Left ventricle myocardium inferior (tissue), 1 donor: ENCODE measurements at regions not wholly inside any gene's neighbourhood (a gene's known extent, or its start where the extent isn't known, plus 50 kb on each side); places are given as distances from the start of the nearest gene placed in this dataset.

Experiments used
- DNase-seq: peaks from one replicate; pipeline ENCODE4 v3.0.0-alpha.2; 2020
- H3K27ac ChIP-seq: fragments of 200-600 bp; replicated peaks from 2 replicates; pipeline ENCODE4 v1.8.0; 2021
- H3K27me3 ChIP-seq: fragments of 200-600 bp; 2 replicates; pipeline ENCODE4 v1.8.0; 2021; ENCODE audit warnings: low read depth
- H3K36me3 ChIP-seq: fragments of 200-600 bp; 2 replicates; pipeline ENCODE4 v1.8.0; 2021
- H3K4me1 ChIP-seq: fragments of 200-600 bp; 2 replicates; pipeline ENCODE4 v1.8.0; 2021
- H3K4me3 ChIP-seq: fragments of 200-600 bp; 2 replicates; pipeline ENCODE4 v1.8.0; 2021; ENCODE audit warnings: mild to moderate bottlenecking, moderate library complexity
- H3K9me3 ChIP-seq: fragments of 200-600 bp; replicated peaks from 2 replicates; pipeline ENCODE4 v1.8.0; 2021
- intact Hi-C: fragments of 100-400 bp; cut with micrococcal nuclease; formaldehyde crosslinking; loops from one replicate; pipeline ENCODE4 v1.11.0; 2022
- TF ChIP-seq, protein P1 (sequence below): fragments of 200-600 bp; IDR thresholded peaks from 2 replicates; pipeline ENCODE4 v1.8.0; 2021; ENCODE audit warnings: antibody characterized with exemption, mild to moderate bottlenecking, borderline replicate concordance
- donor health status: DM: no; HTN: yes; CAD: no; lungs with severe emphysema.

DNA sequence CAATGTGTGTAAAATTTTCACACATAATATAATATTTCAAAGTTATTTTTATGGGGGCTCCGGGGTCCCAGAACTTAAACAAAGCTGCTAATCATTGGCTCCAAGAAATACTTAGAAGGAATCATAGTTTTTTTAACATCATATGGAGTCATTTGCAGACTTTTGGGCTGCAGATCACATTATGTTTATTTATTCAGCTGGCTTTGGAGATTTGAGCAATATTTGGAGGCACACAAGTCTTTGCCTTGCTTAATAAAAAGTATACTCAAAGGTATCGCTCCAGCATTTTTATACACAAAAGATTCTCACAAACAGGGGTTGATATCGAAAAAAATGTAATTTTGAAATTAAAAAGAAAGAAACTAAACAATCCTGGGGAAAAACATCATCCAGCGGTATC lies 382.5 kb upstream of the TENM3 start:
- H3K27me3 ChIP-seq: no peaks in the 10 kb centered on the region
- TF ChIP-seq, protein P1, sequence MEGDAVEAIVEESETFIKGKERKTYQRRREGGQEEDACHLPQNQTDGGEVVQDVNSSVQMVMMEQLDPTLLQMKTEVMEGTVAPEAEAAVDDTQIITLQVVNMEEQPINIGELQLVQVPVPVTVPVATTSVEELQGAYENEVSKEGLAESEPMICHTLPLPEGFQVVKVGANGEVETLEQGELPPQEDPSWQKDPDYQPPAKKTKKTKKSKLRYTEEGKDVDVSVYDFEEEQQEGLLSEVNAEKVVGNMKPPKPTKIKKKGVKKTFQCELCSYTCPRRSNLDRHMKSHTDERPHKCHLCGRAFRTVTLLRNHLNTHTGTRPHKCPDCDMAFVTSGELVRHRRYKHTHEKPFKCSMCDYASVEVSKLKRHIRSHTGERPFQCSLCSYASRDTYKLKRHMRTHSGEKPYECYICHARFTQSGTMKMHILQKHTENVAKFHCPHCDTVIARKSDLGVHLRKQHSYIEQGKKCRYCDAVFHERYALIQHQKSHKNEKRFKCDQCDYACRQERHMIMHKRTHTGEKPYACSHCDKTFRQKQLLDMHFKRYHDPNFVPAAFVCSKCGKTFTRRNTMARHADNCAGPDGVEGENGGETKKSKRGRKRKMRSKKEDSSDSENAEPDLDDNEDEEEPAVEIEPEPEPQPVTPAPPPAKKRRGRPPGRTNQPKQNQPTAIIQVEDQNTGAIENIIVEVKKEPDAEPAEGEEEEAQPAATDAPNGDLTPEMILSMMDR: no peak
- H3K27ac ChIP-seq: no peak overlapping the region
- H3K9me3 ChIP-seq: no peaks in the 10 kb centered on the region
- H3K36me3 ChIP-seq: no peaks in the 10 kb centered on the region
- DNase-seq: no peak
- no peak overlapping the region for H3K4me3 ChIP-seq
- peaks cover 13% of the 10 kb centered on the region for H3K4me1 ChIP-seq
- intact Hi-C loops: no loop called here

DNA sequence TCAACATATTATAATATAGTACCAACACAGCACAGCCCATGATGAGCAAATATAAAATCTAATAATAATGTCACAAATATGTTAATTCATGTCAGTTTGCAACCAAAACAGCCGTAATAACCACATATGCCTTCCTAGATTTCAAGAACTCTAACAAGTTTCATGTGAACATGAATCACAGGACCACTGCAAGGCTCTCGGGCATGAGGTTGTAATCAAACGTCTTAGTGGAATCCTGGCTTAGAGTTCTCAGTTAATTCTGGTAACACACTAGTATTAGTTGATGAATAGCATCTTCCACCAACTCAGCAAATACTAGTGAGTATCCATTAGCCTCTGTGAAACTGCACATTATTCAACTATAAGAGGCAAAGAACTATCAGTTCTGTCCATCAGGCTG lies 379.3 kb upstream of the TENM3 start:
- H3K36me3 ChIP-seq: no peaks in the 10 kb centered on the region
- no peak overlapping the region for H3K4me3 ChIP-seq
- DNase-seq: no peak
- peaks cover 13% of the 10 kb centered on the region for H3K4me1 ChIP-seq
- intact Hi-C loops: no loop called here
- TF ChIP-seq, protein P1: no peak
- H3K27me3 ChIP-seq: no peaks in the 10 kb centered on the region
- H3K9me3 ChIP-seq: no peaks in the 10 kb centered on the region
- H3K27ac ChIP-seq: no peak overlapping the region

DNA sequence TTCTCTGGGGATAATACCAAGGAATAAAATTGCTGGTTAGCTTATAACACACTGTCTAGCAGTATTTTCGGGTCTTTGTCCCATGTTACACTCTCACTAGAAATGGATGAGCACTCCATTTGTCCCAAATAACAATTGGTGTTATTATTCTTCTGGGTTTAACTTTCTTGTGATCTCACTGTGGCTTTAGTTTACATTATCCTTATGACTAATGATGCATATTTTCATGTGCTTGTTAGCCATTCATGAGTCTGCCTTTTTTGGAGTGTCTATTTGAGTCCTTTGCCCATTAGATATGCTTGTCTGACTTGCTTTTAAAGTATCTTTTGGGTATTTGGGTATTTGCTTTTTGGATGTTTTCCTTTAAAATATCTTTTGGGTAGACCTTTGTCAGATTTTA lies 372.9 kb upstream of the TENM3 start:
- no peak for DNase-seq
- no peak overlapping the region for H3K27ac ChIP-seq
- intact Hi-C loops: no loop called here
- no peak overlapping the region for H3K4me3 ChIP-seq
- TF ChIP-seq, protein P1: no peak
- no peaks in the 10 kb centered on the region for H3K4me1 ChIP-seq
- no peaks in the 10 kb centered on the region for H3K9me3 ChIP-seq
- H3K36me3 ChIP-seq: no peaks in the 10 kb centered on the region
- no peaks in the 10 kb centered on the region for H3K27me3 ChIP-seq

DNA sequence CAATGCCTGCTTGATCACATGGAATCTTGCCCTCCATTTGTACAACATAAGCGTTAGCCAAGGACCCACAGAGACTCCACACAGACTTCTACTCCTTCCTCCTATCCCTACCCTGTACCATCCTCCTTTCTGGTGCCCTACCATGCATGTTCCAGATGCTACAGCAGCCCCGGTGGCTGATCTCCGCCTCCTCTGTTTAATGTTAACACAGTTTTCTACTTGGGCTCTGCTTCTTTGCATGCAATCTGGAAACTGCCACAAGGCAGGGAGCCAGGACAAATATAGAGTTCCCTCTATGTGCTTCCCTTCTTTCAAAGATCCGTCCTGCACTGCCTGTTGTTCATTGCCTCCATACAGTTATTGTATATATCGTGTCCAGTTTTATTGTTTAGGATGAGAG lies 368.6 kb upstream of the TENM3 start:
- TF ChIP-seq, protein P1: no peak
- intact Hi-C loops: no loop called here
- Histone ChIP-seq H3K4me3 (no peak overlapping the region), H3K4me1 (no peaks in the 10 kb centered on the region), H3K9me3 (no peaks in the 10 kb centered on the region), H3K27me3 (no peaks in the 10 kb centered on the region), H3K36me3 (no peaks in the 10 kb centered on the region), H3K27ac (no peak overlapping the region)
- no peak for DNase-seq

DNA sequence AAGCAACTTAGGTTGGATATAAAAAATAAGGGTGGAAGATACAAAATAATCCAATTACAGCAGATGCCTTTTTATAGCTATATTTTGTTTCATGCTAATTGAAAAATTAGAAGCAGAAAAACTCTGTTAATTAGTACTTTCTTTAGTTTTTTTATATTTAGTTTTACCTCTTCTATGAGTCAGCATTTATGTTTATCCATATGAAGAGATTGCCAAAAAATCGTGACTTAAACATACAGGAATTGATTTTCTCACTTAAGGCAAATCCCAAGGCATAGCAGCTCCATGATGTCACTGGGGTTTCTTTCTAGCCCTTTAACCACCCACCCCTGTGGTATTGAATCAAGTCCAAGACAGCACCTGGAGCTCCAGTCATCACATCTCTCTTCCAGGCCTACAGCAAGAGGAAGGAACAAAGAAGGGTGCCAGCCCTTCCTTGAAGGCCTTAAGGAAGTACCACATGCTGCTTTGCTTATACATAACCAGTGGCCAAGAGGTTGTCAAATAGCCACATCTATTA lies 365.8 kb upstream of the TENM3 start:
- H3K9me3 ChIP-seq: no peaks in the 10 kb centered on the region
- no peaks in the 10 kb centered on the region for H3K4me1 ChIP-seq
- no peak overlapping the region for H3K27ac ChIP-seq
- H3K36me3 ChIP-seq: no peaks in the 10 kb centered on the region
- no peaks in the 10 kb centered on the region for H3K27me3 ChIP-seq
- no peak overlapping the region for H3K4me3 ChIP-seq
- TF ChIP-seq, protein P1: no peak
- intact Hi-C loops: no loop called here
- no peak for DNase-seq

DNA sequence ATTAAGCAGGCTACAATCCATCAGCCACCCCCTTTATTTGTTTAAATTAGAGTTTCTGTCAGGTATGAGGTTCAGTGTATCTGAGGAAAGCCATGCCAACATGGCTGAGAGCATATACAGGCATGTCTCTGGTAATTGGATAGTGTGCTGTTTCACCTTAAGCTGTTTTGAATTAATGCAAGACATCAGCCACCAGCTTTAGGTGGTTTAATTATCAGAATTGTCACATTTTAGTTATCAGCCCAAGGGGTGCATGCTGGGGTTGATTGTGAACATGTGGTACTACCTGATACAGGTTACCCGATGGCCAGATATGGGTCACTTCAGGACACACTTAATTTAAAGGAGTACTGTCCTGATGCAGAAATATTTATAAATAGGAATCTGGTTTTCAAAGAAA lies 353.2 kb upstream of the TENM3 start:
- Histone ChIP-seq H3K4me3 (no peak overlapping the region), H3K27ac (no peak overlapping the region), H3K27me3 (no peaks in the 10 kb centered on the region), H3K9me3 (peaks cover 7% of the 10 kb centered on the region), H3K36me3 (no peaks in the 10 kb centered on the region), H3K4me1 (no peaks in the 10 kb centered on the region)
- intact Hi-C loops: no loop called here
- TF ChIP-seq, protein P1: no peak
- DNase-seq: no peak
